K562 (cell line): ENCODE measurements at regions not wholly inside any gene's neighbourhood (a gene's known extent, or its start where the extent isn't known, plus 50 kb on each side); places are given as distances from the start of the nearest gene placed in this dataset.

Experiments used
- CREB5 ChIP-seq: fragments of 250-450 bp; sonication (Bioruptor Pico); IDR thresholded peaks from 2 replicates; pipeline ENCODE4 v1.5.0; 2020; ENCODE audit warnings: mild to moderate bottlenecking
- GABPB1 ChIP-seq: sonication (generic); formaldehyde crosslinking; IDR thresholded peaks from 2 replicates; pipeline ENCODE4 v1.8.0; 2022; ENCODE audit warnings: mild to moderate bottlenecking, missing genetic modification reagents
- GTF2A2 ChIP-seq: IDR thresholded peaks from 2 replicates; pipeline ENCODE4 v1.6.1; 2016; ENCODE audit warnings: mild to moderate bottlenecking, missing genetic modification characterization, missing compliant biosample characterization
- HOXB6 ChIP-seq: fragments of 250-450 bp; sonication (Bioruptor Pico); IDR thresholded peaks from 2 replicates; pipeline ENCODE4 v1.5.1; 2022; ENCODE audit warnings: mild to moderate bottlenecking, borderline replicate concordance
- PRMT5 ChIP-seq: sonication (generic); formaldehyde crosslinking; IDR thresholded peaks from 2 replicates; pipeline ENCODE4 v1.5.0; 2020; ENCODE audit warnings: missing genetic modification reagents
- PTBP1 ChIP-seq: fragments of 200-400 bp; formaldehyde crosslinking; IDR thresholded peaks from 2 replicates; pipeline ENCODE4 v1.6.1; 2017; ENCODE audit warnings: low read depth, low read length
- RBM14 ChIP-seq: fragments of 200-400 bp; formaldehyde crosslinking; IDR thresholded peaks from 2 replicates; pipeline ENCODE4 v1.6.1; 2018; ENCODE audit warnings: low read depth, mild to moderate bottlenecking, low read length, moderate library complexity, borderline replicate concordance; ENCODE audit not compliant: insufficient read depth
- RERE ChIP-seq: sonication (generic); formaldehyde crosslinking; IDR thresholded peaks from 2 replicates; pipeline ENCODE4 v1.8.0; 2023; ENCODE audit warnings: missing genetic modification reagents, mild to moderate bottlenecking, borderline replicate concordance
- SMARCA5 ChIP-seq: fragments of 450-650 bp; IDR thresholded peaks from 2 replicates; pipeline ENCODE4 v1.6.1; 2016
- SMARCE1 ChIP-seq: fragments of 450-650 bp; IDR thresholded peaks from 2 replicates; pipeline ENCODE4 v1.7.1; 2016; ENCODE audit warnings: mild to moderate bottlenecking
- ZNF232 ChIP-seq: sonication (generic); formaldehyde crosslinking; IDR thresholded peaks from 2 replicates; pipeline ENCODE4 v1.8.0; 2022; ENCODE audit warnings: mild to moderate bottlenecking, missing genetic modification reagents
- ZNF592 ChIP-seq: fragments of 450-650 bp; IDR thresholded peaks from 2 replicates; pipeline ENCODE4 v1.6.1; 2017; ENCODE audit warnings: antibody characterized with exemption, mild to moderate bottlenecking
- ZSCAN32 ChIP-seq: fragments of 450-650 bp; formaldehyde crosslinking; IDR thresholded peaks from 2 replicates; pipeline ENCODE4 v1.4.0; 2020; ENCODE audit warnings: mild to moderate bottlenecking, moderate library complexity

DNA sequence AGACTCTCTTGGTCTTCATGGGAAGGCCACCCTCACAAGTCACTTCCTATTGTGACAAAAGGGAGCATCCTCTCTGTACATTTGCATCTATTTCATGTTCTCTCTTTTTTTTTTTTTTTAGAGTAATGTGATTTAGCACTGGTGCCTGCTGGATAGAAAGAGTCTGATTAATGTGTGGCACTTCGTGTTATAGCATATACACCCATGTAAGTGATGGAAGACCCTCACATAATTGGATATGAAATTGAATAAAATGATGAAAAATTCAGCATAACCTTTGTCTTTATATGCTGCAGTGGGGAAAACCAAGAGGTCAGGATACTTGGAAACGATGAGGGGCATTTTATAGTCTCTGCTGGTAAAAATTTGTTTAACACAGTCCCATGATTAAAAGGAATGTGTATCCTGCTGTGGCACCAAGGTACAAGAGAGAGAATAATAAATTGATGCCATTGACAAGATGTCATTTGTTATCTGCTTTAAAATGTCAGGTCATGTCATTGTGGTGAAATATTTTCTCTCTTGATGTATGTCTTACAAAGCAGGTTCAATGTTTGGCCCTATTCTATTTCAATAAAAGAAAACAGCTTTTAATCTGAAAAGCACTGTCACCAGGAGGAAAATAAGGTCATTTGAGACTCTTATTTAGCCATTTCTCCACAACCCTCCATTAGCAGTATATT, 1115.4 kb downstream of the STPG2 start (continued):
- TF ChIP-seq ZNF592 = no peak
- no peak for TF ChIP-seq RERE (CRISPR knock-in tag)
- no peak for TF ChIP-seq PTBP1
- no peak for TF ChIP-seq ZSCAN32 (CRISPR knock-in tag)
- TF ChIP-seq HOXB6 = no peak
- no peak for TF ChIP-seq SMARCE1
- no peak for TF ChIP-seq ZNF232 (CRISPR knock-in tag)
- TF ChIP-seq SMARCA5 = no peak
- TF ChIP-seq PRMT5 (CRISPR knock-in tag) = no peak
- no peak for TF ChIP-seq GTF2A2 (tag)
- no peak for TF ChIP-seq RBM14
- TF ChIP-seq CREB5 = no peak
- TF ChIP-seq GABPB1 (CRISPR knock-in tag) = no peak
- TF ChIP-seq, all 486 proteins: peak for 0
